HUES64 (cell line): ENCODE measurements at regions not wholly inside any gene's neighbourhood (a gene's known extent, or its start where the extent isn't known, plus 50 kb on each side); places are given as distances from the start of the nearest gene placed in this dataset.

Experiments
- H3K27ac ChIP-seq: 2 replicates; pipeline ENCODE4 v1.7.0; 2013; ENCODE audit warnings: low read depth, low read length, inconsistent platforms
- H3K27me3 ChIP-seq: 2 replicates; pipeline ENCODE4 v1.6.1; 2013; ENCODE audit warnings: mild to moderate bottlenecking, low read length; ENCODE audit not compliant: insufficient read depth
- H3K36me3 ChIP-seq: 2 replicates; pipeline ENCODE4 v1.6.1; 2013; ENCODE audit warnings: mild to moderate bottlenecking, low read length; ENCODE audit not compliant: insufficient read depth
- H3K4me1 ChIP-seq: 2 replicates; pipeline ENCODE4 v1.6.1; 2013; ENCODE audit warnings: mild to moderate bottlenecking, low read length, moderate library complexity; ENCODE audit not compliant: insufficient read depth
- H3K4me3 ChIP-seq: 2 replicates; pipeline ENCODE4 v1.5.1; 2013; ENCODE audit warnings: mild to moderate bottlenecking, low read length, moderate library complexity
- H3K9ac ChIP-seq: 2 replicates; pipeline ENCODE4 v1.6.1; 2013; ENCODE audit warnings: mild to moderate bottlenecking, low read depth, low read length
- H3K9me3 ChIP-seq: 2 replicates; pipeline ENCODE4 v1.6.1; 2013; ENCODE audit warnings: low read depth, low read length; ENCODE audit not compliant: insufficient read depth
- WGBS: fragments of 150-250, 120-280 bp; methylation state at CpG from one replicate; pipeline ENCODE4 v1.1.7; 2013; ENCODE audit warnings: missing lambda C conversion rate; 5-methylcytosine and 5-hydroxymethylcytosine counted together

- H3K27ac ChIP-seq, result no peak overlapping the region
- 57% methylated on average over 1 of the region's 1 CpG for WGBS
- no peak overlapping the region for H3K9ac ChIP-seq
- no peaks in the 10 kb centered on the region for H3K36me3 ChIP-seq
- no peaks in the 10 kb centered on the region for H3K4me1 ChIP-seq
- no peaks in the 10 kb centered on the region for H3K9me3 ChIP-seq
- H3K27me3 ChIP-seq, result no peaks in the 10 kb centered on the region
- no peak overlapping the region for H3K4me3 ChIP-seq
Measured at GRCh38 chr18:2281086-2281485, 290.2 kb downstream of the METTL4 start.

- Histone ChIP-seq H3K36me3 (no peaks in the 10 kb centered on the region), H3K4me1 (no peaks in the 10 kb centered on the region), H3K4me3 (no peak overlapping the region), H3K9ac (no peak overlapping the region), H3K27me3 (no peaks in the 10 kb centered on the region), H3K9me3 (no peaks in the 10 kb centered on the region), H3K27ac (no peak overlapping the region)
- 83% methylated on average over 11 of the region's 11 CpGs for WGBS
Measured at GRCh38 chr18:2281523-2282199, 289.6 kb downstream of the METTL4 start.

DNA sequence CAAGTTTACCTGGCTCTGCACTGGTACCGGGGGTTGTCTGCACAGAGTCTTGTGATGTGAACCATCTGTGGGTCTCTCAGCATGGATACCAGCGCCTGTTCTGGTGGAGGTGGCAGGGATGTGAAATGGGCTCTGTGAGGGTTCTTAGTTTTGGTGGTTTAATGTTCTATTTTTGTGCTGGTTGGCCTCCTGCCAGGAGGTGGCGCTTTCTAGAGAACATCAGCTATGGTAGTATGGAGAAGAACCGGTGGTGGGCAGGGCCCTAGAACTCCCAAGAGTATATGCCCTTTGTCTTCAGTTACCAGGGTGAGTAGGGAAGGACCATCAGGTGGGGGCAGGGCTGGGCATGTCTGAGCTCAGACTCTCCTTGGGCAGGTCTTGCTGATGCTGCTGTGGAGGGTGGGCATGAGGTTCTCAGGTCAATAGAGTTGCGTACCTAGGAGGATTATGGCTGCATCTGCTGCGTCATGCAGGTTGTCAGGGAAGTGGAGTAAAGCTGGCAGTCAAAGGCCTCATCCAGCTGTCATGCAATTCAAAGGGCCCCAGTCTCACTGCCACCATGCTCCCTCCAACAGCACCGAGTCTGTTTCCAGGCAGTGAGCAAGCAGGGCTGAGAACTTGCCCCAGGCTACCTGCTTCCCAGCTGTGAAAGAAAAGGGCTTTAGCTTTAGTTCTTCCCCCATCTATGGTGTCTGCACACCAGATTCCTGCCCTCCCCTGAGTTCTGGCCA lies 278.0 kb downstream of the METTL4 start:
- Histone ChIP-seq H3K4me3 (no peak overlapping the region), H3K4me1 (no peaks in the 10 kb centered on the region), H3K27ac (no peak overlapping the region), H3K27me3 (no peaks in the 10 kb centered on the region), H3K9ac (no peak overlapping the region), H3K9me3 (no peaks in the 10 kb centered on the region), H3K36me3 (no peaks in the 10 kb centered on the region)
- 78% methylated on average over 7 of the region's 7 CpGs for WGBS

GRCh38 chr18:2301316-2301715 lies 270.0 kb downstream of the METTL4 start:
- Histone ChIP-seq H3K4me3 (no peak overlapping the region), H3K27me3 (no peaks in the 10 kb centered on the region), H3K9ac (no peak overlapping the region), H3K4me1 (no peaks in the 10 kb centered on the region), H3K9me3 (no peaks in the 10 kb centered on the region), H3K36me3 (no peaks in the 10 kb centered on the region), H3K27ac (no peak overlapping the region)
- 97% methylated on average over 2 of the region's 2 CpGs for WGBS

- H3K27ac ChIP-seq, result no peak overlapping the region
- H3K4me3 ChIP-seq, result no peak overlapping the region
- WGBS, result 100% methylated on average over 1 of the region's 1 CpG
- H3K4me1 ChIP-seq, result no peaks in the 10 kb centered on the region
- no peaks in the 10 kb centered on the region for H3K36me3 ChIP-seq
- H3K9me3 ChIP-seq, result no peaks in the 10 kb centered on the region
- H3K27me3 ChIP-seq, result no peaks in the 10 kb centered on the region
- no peak overlapping the region for H3K9ac ChIP-seq
Measured at GRCh38 chr18:2302012-2302411, 269.3 kb downstream of the METTL4 start.

GRCh38 chr18:2302628-2303516 lies 268.4 kb downstream of the METTL4 start:
- Histone ChIP-seq H3K27me3 (no peaks in the 10 kb centered on the region), H3K9me3 (no peaks in the 10 kb centered on the region), H3K36me3 (no peaks in the 10 kb centered on the region), H3K4me3 (no peak overlapping the region), H3K27ac (no peak overlapping the region), H3K9ac (no peak overlapping the region), H3K4me1 (no peaks in the 10 kb centered on the region)
- 82% methylated on average over 10 of the region's 10 CpGs for WGBS

DNA sequence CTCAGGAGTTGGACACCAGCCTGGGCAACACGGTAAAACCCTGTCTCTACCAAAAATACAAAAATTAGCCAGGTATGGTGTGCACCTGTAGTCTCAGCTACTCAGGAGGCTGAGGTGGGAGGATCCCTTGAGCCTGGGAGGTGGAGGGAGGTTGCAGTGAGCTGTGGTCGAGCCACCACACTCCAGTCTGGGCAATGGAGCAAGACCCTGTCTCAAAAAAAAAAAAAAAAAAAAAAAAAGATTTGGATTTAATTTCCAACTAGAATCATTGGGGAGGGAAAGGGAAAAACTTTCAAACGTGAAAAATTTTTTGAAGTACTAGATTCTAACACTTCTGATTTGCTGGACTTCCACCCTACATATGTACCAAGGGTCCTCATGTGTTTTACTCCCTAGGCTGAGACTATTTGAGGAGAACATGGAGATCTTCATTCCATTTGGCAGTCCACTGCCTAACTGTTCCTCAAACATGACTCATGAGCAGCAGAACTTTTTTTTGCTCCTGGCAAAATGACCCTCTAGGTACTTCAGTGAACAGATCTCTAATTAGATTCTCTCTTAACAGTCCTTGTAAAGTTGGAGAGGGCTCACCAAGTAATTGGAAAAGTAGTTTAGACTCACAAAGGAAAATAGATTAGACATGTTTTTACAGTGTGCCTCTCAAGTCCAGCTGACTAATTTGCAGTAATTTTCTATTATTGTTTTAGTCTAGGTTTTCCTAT lies 267.6 kb downstream of the METTL4 start:
- H3K4me1 ChIP-seq, result no peaks in the 10 kb centered on the region
- H3K9me3 ChIP-seq, result no peaks in the 10 kb centered on the region
- no peaks in the 10 kb centered on the region for H3K27me3 ChIP-seq
- H3K27ac ChIP-seq, result no peak overlapping the region
- no peak overlapping the region for H3K9ac ChIP-seq
- no peak overlapping the region for H3K4me3 ChIP-seq
- H3K36me3 ChIP-seq, result no peaks in the 10 kb centered on the region
- whole genome bisulfite sequencing, result 94% methylated on average over 2 of the region's 3 CpGs

GRCh38 chr18:2304378-2305175 lies 266.7 kb downstream of the METTL4 start:
- H3K4me3 ChIP-seq, result no peak overlapping the region
- H3K4me1 ChIP-seq, result no peaks in the 10 kb centered on the region
- no peak overlapping the region for H3K27ac ChIP-seq

DNA sequence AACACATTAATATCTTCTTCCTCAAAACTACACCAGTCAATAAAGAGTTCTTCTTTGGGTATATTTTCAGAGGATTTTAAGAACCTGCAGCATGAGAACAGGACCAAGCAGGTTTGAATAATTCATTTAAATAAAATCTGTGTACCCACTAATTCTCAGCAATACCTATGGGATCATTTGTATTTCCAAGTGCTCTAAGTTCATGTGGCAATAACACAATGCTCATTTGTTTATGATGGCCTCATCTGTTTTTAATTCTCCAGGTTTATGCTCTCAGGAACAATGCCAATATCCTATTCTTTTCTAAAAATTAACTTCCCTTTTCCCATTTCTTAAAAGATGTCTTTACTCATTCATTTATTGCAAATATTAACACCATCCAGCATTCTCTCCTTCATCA lies 264.7 kb downstream of the METTL4 start:
- Histone ChIP-seq H3K27me3 (no peaks in the 10 kb centered on the region), H3K27ac (no peak overlapping the region), H3K4me1 (no peaks in the 10 kb centered on the region), H3K9me3 (no peaks in the 10 kb centered on the region), H3K4me3 (no peak overlapping the region), H3K36me3 (no peaks in the 10 kb centered on the region), H3K9ac (no peak overlapping the region)

More at GRCh38 chr18:2304378-2305175, 266.7 kb downstream of the METTL4 start:
- 95% methylated on average over 2 of the region's 2 CpGs for WGBS
- Histone ChIP-seq H3K36me3 (no peaks in the 10 kb centered on the region), H3K9ac (no peak overlapping the region), H3K27me3 (no peaks in the 10 kb centered on the region), H3K9me3 (no peaks in the 10 kb centered on the region)

GRCh38 chr18:2310886-2311285 lies 260.4 kb downstream of the METTL4 start:
- WGBS, result 93% methylated on average over 9 of the region's 9 CpGs
- Histone ChIP-seq H3K27me3 (no peaks in the 10 kb centered on the region), H3K27ac (no peak overlapping the region), H3K9me3 (no peaks in the 10 kb centered on the region), H3K4me1 (no peaks in the 10 kb centered on the region), H3K36me3 (no peaks in the 10 kb centered on the region), H3K4me3 (no peak overlapping the region), H3K9ac (no peak overlapping the region)
